UCSD-AML1 (cell line): ENCODE measurements at regions not wholly inside any gene's neighbourhood (a gene's known extent, or its start where the extent isn't known, plus 50 kb on each side); places are given as distances from the start of the nearest gene placed in this dataset.

Experiments
- DNase-seq: peaks from one replicate; lab custom pipeline; 2025; ENCODE audit not compliant: unreplicated experiment; lab: John Stamatoyannopoulos, UW

DNA sequence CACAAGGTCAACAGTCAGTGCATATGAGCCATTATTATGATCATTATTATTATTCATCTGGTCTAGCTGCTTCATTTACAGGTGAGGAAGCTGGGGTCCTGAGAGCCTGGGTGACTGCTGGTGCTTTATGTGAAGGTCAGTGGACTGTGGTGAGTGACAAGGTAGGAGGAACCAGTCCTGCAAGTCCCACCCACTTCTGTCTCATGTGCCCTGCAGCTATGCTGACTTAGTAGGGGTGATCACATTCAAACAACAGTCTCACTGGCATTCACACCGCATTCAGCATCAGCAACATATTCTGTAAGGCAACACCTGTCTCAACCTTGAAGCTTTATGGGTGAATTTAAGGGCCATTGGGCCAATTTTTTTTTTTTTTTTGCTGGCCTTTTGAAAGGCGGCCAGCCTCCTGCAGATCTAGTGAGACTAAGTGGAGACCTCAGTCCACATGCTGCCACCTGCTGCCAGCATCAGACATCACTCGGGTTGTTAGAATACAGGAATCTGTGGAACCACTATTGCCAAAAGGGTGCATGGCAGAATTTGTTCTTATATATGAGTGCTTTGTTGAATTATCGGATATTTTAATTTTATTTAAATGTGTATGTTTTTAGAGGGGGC, 59.9 kb upstream of the CACNA1E start:
- peak; percentile 18 for DNase-seq

DNA sequence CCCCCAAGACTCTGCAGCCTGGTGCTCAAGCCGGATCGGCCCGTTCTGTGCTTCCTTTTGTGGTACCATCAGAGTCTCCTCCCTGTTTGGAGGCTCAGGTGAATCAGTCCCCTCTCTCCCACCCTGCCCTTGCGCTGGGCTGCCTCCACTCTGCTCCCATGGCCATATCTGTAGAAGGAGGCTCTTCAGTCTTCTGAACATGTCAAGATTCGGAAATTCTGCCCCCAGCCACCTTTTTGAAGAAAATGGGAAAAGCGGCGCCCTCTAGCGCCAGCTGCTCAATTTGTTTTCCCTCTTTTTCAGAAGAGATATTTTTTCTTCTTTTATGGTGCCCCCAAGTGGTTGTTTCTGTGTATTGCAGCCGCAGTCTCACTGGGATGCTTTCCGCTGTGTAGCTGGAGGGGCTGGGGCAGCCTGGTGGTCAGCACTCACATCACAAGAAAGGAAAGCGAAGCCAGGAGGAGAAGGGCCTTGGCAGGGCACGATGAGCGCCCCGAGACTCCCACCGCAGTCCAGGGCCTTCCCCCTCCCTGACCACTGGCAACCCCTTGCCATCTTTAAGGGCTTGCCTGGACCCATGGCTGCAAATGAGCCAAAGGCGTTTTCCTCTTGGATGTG, 58.4 kb upstream of the CACNA1E start:
- peak; percentile 76 for DNase-seq

DNA sequence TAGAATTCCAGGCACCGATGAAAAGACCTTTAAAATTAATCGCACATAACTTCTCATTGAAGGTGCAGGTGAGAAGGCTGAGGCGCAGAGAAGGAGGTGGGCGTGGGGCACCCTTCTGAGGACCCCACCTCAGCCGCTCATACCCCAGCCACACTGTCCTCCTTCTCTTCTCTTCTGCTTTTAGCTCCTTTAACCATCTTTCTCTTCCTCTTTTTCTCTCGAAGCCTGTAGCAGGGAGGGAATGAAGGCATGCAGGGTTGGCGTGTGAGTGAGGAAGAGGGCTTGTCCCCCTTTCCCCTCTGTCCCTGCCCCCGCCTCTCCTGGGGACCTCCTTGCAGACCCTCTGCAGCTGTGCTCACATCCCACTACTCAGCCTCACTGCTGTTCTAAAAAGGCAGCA, 57.8 kb upstream of the CACNA1E start:
- no peak for DNase-seq

DNA sequence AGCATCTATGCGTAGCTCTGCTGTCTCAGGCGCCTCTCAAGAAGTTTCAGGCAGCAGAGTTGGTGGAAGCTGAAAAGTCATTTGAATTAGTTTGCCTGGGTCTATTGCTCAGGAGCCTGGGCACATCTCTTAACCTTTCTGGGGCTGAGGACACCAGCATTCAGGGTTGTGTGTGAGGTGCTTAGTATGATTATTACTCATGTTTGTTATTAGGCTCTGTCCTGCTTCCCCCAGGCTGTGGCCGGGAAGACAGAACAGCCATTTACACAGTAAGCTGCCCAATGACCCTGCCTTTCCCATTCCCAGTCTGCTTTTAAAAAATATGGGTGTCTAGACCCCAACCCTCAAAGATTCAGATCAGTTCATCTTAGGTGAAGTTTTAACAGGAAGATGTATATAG, 53.9 kb upstream of the CACNA1E start:
- DNase-seq: no peak

DNA sequence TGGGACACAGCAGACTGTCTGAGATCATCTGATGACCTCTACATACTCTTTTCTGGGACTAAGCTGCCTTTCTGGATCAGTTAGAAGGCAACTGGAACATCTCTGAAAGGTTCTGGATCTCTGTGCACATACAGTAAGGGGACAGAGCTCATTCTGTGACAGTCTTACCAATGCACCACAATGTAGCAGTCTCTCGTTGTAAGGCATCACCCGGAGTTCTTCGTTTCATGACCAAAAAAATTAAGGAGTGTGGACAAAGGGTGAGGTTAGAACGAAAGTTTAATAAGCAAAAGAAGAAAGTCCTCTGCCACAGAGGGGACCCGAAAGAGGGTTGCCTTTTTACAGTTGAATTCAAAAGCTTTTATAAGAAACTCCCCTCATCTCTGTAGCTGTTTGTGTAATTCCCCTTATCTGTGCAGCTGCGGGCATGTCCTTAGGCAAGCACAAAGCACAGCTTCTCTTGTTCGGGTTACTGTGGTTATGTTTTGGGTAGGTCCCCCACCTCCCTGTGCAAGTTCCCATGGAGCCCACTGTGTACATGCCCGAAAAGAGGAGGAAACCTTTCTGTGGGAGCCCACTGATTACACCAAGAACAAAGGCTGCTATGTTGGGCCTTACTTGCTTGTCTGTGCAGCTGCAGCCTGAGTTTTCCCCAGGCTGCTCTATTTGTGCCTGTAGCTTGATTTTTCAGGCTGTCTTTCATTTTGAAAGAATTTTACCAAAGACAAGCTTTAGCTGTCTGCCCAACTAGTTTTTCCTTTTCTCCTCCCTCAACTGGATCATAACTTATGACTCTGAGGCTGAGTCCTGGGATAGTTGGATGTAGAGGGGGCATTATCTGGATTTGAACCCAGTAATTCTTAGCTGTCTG, 53.1 kb upstream of the CACNA1E start:
- DNase-seq: no peak
